ENCODE measurements at regions not wholly inside any gene's neighbourhood (a gene's known extent, or its start where the extent isn't known, plus 50 kb on each side); places are given as distances from the start of the nearest gene placed in this dataset.

- TF ChIP-seq PAX5 (IDR thresholded peaks at IDR 0.05; ENCODE audit: borderline replicate concordance, low read depth, low read length) (no peak), HDGF (IDR thresholded peaks at IDR 0.05) (no peak), NFYB (IDR thresholded peaks at IDR 0.05; ENCODE audit: insufficient read depth, low read depth, low read length) (no peak), CEBPZ (IDR thresholded peaks at IDR 0.05; ENCODE audit: low read depth, low read length) (no peak), SRF (IDR thresholded peaks at IDR 0.05; ENCODE audit: low read depth in 2 of 2, low read length in 2 of 2) (no peak), CREM (IDR thresholded peaks at IDR 0.05; ENCODE audit: low read depth) (no peak), PKNOX1 (IDR thresholded peaks at IDR 0.05) (no peak), IRF3 (IDR thresholded peaks at IDR 0.05) (no peak), NR2C1 (IDR thresholded peaks at IDR 0.05) (no peak), KDM1A (IDR thresholded peaks at IDR 0.05; ENCODE audit: borderline replicate concordance) (no peak), POLR2AphosphoS2 (IDR thresholded peaks at IDR 0.05; ENCODE audit: low read depth, low read length) (no peak)
Observed at GRCh38 chr5:130727830-130728229, 437.2 kb downstream of the HINT1 start (continued).
